HUDEP-2 (cell line): ENCODE measurements at regions not wholly inside any gene's neighbourhood (a gene's known extent, or its start where the extent isn't known, plus 50 kb on each side); places are given as distances from the start of the nearest gene placed in this dataset.
"Not testable (repeated sequence)": the region's sequence is repeated elsewhere in the genome, so short reads cannot be mapped to it uniquely, and the experiment has no call there.

Experiments
- DNase-seq, 76 experiments: peaks; one replicate each; lab custom pipeline; 2025; ENCODE audit not compliant: unreplicated experiment in 76 of 76; lab: John Stamatoyannopoulos, UW

DNA sequence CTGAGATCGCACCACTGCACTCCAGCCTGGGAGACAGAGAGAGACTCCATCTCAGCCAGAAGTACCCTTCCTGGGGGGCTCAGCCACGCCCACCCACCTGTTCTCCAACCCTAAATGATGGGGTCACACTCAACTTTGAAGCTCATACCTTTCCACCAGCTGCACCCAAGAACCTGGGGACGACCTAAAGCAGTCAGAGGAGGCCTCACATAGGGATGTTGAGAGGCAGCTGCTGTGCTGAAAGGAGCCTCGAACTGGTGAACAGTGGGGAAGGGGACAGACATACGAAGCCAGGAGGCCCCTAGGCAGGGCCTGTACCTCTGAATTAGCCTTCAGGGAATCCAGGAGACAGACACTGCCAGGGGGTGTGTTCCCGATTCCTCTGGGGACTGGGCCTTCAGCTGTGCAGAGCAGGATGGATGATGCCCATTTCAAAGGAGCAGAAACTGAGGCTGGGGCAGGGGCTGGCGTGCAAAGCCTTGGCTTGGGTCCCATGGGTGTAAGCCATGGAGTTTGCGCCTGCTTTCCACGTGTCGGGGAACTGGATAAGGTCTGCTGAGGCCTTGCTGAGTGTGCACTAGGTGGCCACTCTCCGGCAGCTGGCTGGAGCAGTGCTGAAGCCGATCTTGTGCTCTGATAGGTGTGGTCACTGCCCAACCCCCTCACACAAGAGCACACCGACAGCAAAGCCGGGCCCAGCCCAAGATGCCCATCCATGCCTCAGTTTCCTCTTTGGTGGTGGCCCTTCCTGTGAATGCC is 130.8 kb downstream of the CPZ start:
- DNase-seq, result no peak

GRCh38 chr4:8722556-8722955 is 130.0 kb downstream of the CPZ start:
- no peak for DNase-seq

- no peak for DNase-seq
These were observed 129.1 kb downstream of the CPZ start for GRCh38 chr4:8721621-8722020.

GRCh38 chr4:8719421-8719820 is 126.9 kb downstream of the CPZ start:
- DNase-seq, result no peak

DNA sequence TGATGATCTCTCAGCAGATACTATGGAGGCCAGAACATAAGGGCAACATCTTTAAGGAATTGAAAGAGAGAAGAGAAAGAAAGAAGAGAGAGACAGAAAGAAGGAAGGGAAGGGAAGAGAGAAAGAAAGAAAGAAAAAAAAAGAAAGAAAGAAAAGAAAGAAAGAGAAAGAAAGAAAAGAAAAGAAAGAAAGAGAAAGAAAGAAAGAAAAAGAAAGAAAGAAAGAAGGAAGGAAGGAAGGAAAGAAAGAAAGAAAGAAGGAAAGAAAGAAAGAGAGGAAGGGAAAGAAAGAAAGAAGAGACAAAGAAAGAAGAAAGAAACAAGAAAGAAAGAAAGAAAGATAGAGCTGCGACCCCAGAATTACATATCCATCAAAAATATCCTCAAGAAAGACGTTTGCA is 124.9 kb downstream of the CPZ start:
- not testable (repeated sequence) for DNase-seq

DNA sequence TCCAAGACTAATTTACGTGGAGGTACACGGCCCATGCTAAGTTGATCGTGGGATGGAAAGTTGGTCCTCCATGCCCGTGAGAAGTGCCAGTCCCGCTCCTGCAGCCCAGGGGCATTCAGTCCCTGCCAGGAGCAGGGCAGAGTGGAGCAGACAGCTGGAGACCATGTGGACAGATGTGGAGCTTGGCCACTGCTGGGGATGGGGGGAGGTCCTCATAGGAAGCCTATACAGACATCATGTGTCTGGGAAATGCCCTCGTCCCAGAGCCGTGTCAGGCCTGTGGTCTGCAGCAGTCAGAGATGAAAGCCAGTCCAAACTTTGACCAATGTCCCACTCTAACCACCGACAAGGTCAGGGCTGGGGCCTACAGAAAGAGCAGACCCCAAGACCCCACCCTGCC is 118.4 kb downstream of the CPZ start:
- DNase-seq, result no peak

GRCh38 chr4:8710416-8710815 is 117.9 kb downstream of the CPZ start:
- no peak for DNase-seq

GRCh38 chr4:8709729-8710360 is 117.3 kb downstream of the CPZ start:
- DNase-seq, result no peak

DNA sequence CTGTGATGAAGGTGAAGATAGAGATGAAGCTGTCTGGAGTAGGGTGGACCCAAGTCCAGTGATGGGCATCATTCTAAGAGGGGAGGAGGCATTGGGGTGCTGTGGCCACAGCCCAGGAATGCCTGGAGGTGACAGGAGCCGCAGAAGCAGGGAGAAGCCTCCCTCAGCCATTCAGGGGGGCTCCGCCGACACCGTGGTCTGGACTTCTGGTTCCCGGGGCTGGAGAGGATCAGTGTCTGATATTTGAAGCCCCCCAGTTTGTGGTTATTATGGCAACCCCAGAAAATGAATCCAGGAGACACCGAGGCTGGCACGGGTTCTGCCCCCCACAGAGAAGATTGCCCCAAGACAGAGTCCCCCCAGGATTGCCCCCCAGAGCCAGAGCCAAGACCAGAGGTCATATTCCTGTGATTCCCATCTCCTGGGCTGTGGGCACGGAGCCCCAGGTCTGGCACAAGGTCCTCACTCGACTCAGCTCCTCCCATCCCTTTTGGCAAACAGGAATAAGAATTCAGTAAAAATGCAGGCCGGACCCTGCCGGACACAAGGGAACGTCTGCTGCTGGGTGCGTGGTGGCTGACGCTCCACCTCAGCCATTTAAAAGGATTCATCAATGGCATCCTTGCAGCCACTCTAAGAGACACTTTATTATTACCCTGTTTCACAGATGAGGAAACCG is 116.6 kb downstream of the CPZ start:
- no peak for DNase-seq

- no peak for DNase-seq
These were observed 115.9 kb downstream of the CPZ start for GRCh38 chr4:8708401-8709021.

DNA sequence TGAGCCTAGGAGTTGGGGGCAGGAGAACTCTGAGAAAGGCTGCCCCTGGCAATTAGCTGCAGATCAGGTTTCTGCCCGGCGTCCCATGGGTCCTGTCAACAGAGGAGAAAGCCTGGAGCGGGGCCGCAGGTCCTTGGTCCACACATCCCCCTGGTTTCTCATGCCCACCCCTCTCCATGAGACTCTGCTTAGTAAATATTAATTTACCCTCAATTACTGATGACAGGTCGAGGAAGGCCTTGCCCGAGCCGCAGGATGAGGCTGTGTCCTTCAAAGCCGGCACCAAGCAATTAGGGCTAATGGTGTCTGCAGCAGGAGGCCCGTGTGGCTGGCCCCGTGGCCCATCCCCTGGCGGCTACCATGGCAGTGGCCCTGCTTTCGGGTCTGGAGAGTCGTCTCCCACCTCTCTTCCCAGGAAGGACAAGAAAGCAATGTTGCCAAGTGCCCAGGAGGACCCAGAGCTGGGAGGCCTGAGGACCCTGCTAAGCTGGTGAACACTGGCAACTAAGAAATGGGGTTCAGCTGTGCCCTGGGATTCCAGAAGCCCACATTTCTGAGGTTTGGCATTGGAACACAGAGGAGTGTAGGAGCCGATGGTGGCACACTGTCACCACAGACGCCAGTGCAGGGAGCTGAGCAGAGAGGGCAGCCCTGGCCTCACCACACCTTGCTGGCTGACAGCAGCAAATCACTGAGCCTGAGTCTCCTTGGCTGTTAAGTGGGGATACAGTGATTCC is 114.6 kb downstream of the CPZ start:
- no peak for DNase-seq

DNA sequence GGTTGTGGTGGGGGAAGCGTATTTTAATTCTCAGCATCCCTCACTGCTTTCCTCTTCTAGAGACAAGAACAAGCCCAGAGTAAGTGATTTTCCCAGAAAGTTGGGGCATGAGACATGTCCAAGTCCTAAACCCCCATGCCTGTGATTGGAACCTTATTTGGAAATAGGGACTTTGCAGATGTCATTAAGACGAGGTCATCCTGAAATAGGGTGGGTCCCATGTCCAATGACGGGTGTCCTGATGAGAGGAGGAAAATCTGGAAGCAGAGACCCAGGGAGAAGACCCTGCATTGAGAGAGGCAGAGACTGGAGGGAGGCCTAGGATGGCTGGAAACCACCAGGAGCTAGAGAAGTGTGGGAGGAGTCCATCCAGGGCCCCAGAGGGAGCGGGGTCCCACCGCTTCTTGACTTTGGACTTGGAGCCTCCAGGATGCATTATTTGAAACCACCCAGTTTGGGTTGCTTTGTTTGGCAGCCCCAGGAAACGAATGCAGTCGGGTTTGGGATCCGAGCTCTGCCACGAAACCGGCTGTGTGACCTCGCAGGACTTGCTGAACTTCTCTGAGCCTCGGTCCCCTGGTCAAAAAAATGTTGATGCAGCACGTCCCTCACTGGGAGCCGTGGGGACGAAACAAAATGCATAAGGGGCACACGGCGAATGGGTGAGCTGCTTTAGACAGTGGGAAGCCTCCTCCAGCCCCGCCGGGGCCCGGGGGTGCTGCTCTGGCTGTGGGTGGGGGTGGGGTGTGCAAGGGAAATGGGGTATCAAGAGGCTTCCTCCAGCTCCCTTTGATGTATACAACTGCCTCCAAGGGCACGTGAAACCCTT is 113.9 kb downstream of the CPZ start:
- DNase-seq, result no peak

GRCh38 chr4:8705161-8706145 is 112.9 kb downstream of the CPZ start:
- no peak for DNase-seq

- no peak for DNase-seq
These were observed 112.1 kb downstream of the CPZ start for GRCh38 chr4:8704632-8705031.

DNA sequence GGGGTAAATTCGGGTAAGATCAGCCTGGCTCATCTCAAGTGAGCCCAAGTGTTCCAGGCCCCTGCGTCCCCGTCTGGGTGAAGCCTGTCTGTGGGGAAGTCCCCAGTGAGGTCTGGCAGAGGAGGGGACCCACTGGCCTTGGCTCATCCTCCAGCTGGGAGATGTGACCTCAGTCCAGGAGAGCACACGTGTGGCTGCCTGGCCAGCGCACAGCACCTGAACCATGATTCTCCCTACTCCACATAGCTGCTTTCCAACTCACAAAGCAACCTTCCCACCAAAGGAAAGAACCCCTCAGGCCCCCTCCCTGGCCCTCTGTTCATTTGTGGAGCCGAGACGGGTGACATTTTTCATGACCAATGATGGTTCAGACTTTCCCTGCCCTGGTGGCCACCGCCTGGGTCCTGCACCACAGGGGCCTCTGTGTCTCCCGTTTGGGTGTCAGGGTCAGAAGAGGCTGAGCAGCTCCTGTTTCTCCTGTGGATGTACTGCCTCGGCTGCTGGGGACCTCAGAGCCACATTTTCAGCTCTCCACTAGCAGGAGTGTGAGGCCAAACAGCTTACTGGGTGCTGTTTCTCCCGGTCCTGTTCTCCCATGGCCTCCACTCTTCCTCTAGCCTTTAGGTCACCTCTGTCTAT is 111.4 kb downstream of the CPZ start:
- DNase-seq, result no peak

DNA sequence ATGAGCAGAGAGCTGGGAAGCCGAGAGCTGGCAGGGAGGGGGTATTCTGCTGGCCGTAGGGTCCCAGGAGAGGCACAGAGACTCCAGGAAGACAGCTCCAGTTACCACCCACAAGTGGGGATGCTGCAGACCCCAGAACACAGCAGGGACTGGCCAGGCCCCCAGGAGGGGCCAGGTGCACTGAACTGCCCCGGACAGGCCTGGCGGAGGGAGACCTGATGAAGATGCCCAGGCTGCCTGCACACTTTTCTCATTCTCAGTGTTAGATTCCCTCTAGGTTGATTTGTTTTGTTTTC is 110.8 kb downstream of the CPZ start:
- DNase-seq, result no peak

DNA sequence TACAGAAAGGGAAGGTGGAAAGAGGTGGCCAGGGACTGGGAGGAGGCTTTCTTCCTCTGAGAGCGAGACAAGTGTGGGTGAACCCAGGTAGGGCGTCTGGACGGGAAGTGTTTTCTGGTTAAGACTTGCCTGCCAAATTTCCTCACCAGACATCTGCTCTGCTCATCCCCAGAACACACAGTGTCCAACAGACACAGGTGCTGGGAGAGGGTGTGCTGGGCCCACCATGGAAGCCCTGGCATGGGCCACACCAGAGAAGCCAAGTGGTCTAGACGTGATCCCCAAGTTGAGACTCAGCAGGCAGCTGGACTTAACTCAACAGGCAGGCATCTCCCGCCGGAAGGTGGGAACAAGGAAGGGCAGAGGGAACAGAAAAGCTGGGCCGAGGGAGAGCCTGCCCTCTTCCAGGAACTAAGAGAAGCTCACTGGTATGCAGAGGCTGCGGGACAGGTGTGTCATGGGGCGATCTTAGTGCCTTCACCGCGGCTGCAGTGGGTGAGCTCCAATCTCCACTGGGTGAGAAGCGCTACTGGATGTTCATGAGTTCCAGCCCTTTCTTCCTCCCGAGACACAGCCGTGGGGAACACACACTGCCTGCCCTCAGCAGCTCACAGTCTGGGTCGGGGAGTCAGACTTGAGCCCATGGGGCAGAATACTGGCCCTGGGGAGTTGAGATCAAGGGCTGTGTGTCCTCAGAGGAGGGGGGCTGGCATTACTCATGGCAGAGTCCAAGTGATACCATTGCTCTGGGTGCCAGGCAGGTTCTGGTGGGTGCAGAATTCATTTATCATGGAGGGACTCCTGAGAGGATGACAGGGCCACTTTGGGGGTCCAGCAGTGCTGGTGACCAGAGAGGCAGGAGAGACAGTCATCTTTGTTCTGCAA is 110.2 kb downstream of the CPZ start:
- DNase-seq, result no peak
